ENCODE measurements at regions not wholly inside any gene's neighbourhood (a gene's known extent, or its start where the extent isn't known, plus 50 kb on each side); places are given as distances from the start of the nearest gene placed in this dataset.

GRCh38 chr10:36542493-36542892 lies 582.9 kb upstream of the ANKRD30A start:
- H3K4me3 ChIP-seq (ENCODE audit: low read depth, low read length): no peak overlapping the region
- TF ChIP-seq, protein P1, sequence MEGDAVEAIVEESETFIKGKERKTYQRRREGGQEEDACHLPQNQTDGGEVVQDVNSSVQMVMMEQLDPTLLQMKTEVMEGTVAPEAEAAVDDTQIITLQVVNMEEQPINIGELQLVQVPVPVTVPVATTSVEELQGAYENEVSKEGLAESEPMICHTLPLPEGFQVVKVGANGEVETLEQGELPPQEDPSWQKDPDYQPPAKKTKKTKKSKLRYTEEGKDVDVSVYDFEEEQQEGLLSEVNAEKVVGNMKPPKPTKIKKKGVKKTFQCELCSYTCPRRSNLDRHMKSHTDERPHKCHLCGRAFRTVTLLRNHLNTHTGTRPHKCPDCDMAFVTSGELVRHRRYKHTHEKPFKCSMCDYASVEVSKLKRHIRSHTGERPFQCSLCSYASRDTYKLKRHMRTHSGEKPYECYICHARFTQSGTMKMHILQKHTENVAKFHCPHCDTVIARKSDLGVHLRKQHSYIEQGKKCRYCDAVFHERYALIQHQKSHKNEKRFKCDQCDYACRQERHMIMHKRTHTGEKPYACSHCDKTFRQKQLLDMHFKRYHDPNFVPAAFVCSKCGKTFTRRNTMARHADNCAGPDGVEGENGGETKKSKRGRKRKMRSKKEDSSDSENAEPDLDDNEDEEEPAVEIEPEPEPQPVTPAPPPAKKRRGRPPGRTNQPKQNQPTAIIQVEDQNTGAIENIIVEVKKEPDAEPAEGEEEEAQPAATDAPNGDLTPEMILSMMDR (IDR thresholded peaks at IDR 0.05; ENCODE audit: borderline replicate concordance, insufficient read depth, low read depth, low read length): no peak

- TF ChIP-seq, protein P1 (IDR thresholded peaks at IDR 0.05; ENCODE audit: borderline replicate concordance, insufficient read depth, low read depth, low read length): no peak
- H3K4me3 ChIP-seq (ENCODE audit: low read depth, low read length): no peak overlapping the region
Measured at GRCh38 chr10:36540611-36541010, 584.8 kb upstream of the ANKRD30A start.

- no peak overlapping the region for H3K4me3 ChIP-seq (ENCODE audit: low read depth, low read length)
- TF ChIP-seq, protein P1 (IDR thresholded peaks at IDR 0.05; ENCODE audit: borderline replicate concordance, insufficient read depth, low read depth, low read length): no peak
Measured at GRCh38 chr10:36538953-36539586, 586.3 kb upstream of the ANKRD30A start.

DNA sequence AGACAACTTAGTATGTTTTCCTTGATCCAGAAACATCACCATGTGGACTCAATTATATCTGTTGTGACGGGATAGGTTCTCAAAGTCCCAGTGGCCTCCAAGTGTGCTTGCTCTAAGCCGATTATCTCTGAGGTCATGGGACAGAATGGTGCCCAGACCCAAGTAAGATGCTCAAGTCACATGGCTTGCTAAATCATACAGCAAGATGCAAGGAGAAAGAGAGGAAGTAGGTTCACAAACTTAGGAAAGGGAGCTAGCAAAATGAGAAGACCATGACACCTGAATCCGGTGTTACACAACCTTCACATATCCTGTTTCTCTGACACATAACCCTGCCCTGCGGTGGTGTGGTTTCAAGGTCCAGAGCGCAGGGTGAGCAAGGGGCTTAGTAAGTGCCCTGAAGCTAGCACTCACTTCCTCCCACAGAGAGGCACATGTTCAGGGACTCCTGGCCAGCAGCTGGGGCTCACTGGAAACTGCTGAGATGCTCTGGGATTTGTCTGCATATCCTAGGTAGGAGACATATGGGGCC lies 590.9 kb upstream of the ANKRD30A start:
- no peak overlapping the region for H3K4me3 ChIP-seq (ENCODE audit: low read depth, low read length)
- TF ChIP-seq, protein P1 (IDR thresholded peaks at IDR 0.05; ENCODE audit: borderline replicate concordance, insufficient read depth, low read depth, low read length): no peak

GRCh38 chr10:36533861-36534260 lies 591.5 kb upstream of the ANKRD30A start:
- no peak overlapping the region for H3K4me3 ChIP-seq (ENCODE audit: low read depth, low read length)
- TF ChIP-seq, protein P1 (IDR thresholded peaks at IDR 0.05; ENCODE audit: borderline replicate concordance, insufficient read depth, low read depth, low read length): no peak

DNA sequence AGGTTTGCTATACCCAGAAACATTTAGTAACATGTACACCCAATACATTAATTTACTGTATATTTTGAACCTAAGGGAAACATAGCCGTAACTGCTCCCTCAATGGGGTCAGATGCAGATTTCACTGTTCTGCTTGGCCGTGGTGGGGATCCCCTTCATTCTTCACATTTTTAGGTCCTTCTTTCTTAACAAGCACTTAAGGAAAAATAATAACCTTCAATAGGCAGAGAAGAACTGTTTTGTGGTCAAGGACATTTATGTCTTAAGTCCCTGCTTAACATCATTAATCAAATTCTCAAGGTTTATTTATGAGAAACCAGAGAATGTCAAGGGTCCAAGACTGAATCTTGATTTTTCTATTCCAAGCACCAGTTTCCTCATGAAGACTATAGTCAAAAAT lies 592.1 kb upstream of the ANKRD30A start:
- no peak overlapping the region for H3K4me3 ChIP-seq (ENCODE audit: low read depth, low read length)
- TF ChIP-seq, protein P1 (IDR thresholded peaks at IDR 0.05; ENCODE audit: borderline replicate concordance, insufficient read depth, low read depth, low read length): no peak

DNA sequence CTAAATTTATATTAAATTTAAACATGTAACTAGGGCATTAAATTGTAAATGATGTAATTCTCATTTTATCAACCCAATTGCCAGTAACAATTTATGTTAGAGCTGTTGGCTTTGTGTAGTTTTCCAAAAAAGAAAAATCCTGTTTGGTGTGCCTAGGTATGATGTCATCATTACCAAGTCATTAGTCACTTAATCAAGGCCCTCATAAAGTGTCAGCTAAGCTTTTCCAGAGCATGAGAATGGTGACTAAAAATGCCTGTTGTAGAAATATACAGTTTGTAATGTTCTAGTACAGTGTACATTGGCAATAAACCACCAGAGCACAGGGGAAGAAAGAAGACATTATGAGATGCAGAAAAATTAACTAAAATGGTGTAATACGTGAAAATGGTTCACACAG lies 593.8 kb upstream of the ANKRD30A start:
- no peak overlapping the region for H3K4me3 ChIP-seq (ENCODE audit: low read depth, low read length)
- TF ChIP-seq, protein P1 (IDR thresholded peaks at IDR 0.05; ENCODE audit: borderline replicate concordance, insufficient read depth, low read depth, low read length): no peak

All from GM12875 (cell line).